ENCODE measurements at regions not wholly inside any gene's neighbourhood (a gene's known extent, or its start where the extent isn't known, plus 50 kb on each side); places are given as distances from the start of the nearest gene placed in this dataset.

GRCh38 chr10:1807924-1808323 lies 70.6 kb upstream of the ADARB2 start:
- Histone ChIP-seq H3K4me1 (no peaks in the 10 kb centered on the region), H3K9me3 (no peaks in the 10 kb centered on the region), H3K27me3 (no peaks in the 10 kb centered on the region), H3K4me3 (no peak overlapping the region), H3K27ac (no peak overlapping the region), H3K36me3 (no peaks in the 10 kb centered on the region)
- TF ChIP-seq, protein P1, sequence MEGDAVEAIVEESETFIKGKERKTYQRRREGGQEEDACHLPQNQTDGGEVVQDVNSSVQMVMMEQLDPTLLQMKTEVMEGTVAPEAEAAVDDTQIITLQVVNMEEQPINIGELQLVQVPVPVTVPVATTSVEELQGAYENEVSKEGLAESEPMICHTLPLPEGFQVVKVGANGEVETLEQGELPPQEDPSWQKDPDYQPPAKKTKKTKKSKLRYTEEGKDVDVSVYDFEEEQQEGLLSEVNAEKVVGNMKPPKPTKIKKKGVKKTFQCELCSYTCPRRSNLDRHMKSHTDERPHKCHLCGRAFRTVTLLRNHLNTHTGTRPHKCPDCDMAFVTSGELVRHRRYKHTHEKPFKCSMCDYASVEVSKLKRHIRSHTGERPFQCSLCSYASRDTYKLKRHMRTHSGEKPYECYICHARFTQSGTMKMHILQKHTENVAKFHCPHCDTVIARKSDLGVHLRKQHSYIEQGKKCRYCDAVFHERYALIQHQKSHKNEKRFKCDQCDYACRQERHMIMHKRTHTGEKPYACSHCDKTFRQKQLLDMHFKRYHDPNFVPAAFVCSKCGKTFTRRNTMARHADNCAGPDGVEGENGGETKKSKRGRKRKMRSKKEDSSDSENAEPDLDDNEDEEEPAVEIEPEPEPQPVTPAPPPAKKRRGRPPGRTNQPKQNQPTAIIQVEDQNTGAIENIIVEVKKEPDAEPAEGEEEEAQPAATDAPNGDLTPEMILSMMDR (IDR thresholded peaks at IDR 0.05), result no peak
- TF ChIP-seq POLR2A (IDR thresholded peaks at IDR 0.05), result no peak
- TF ChIP-seq POLR2AphosphoS5 (IDR thresholded peaks at IDR 0.05), result no peak
- no peak for TF ChIP-seq EP300 (IDR thresholded peaks at IDR 0.05)
- WGBS, result 91% methylated on average over 25 of the region's 25 CpGs
- DNase-seq (ENCODE audit: low spot score in 2 of 2), result no peak

GRCh38 chr10:1807196-1807595 lies 69.9 kb upstream of the ADARB2 start:
- Histone ChIP-seq H3K27ac (no peak overlapping the region), H3K36me3 (no peaks in the 10 kb centered on the region), H3K4me1 (no peaks in the 10 kb centered on the region), H3K27me3 (no peaks in the 10 kb centered on the region), H3K4me3 (no peak overlapping the region), H3K9me3 (no peaks in the 10 kb centered on the region)
- DNase-seq (ENCODE audit: low spot score in 2 of 2), result no peak
- TF ChIP-seq POLR2A (IDR thresholded peaks at IDR 0.05) (no peak), EP300 (IDR thresholded peaks at IDR 0.05) (no peak), POLR2AphosphoS5 (IDR thresholded peaks at IDR 0.05) (no peak)
- 85% methylated on average over 9 of the region's 9 CpGs for WGBS

DNA sequence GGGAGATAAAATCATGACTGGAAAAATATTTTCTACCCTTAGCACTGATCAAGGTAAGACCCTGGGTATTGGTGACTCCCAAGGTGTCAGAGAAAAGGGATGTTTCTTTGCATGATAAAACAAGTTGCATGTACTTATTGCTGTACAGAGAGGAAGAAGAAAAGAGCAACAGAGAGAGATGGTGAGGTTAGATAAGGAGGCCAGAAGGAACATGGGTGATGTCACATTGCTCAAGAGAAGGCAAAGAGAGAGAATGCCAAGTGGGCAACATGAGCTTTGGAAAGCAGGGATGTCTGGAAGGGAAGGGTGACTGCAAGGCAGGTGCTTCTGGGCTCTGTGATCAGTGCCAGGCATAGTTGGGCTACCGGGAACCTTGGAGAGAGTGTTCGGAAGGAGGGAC lies 65.1 kb upstream of the ADARB2 start:
- no peak overlapping the region for H3K4me3 ChIP-seq

DNA sequence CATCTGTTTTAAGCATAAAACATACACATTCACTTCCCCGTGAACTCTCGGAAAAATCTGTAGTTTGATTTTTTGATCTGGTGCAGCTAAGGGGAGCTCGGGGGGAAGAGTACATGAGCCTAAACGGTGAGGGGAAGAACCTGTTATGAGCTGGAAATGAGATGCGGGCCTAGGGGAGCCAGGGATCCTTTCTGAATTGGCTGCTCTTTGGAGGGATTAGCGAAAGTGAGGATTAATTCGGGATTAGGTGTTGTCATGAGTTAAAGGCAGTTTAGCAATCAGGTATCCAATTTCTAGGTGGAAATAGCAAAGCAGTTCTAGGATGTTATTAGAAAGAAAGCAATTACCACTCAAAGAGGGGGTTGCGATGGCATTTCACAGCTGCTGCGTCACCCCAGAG lies 51.1 kb upstream of the ADARB2 start:
- WGBS, result 67% methylated on average over 9 of the region's 9 CpGs
- no peaks in the 10 kb centered on the region for H3K27me3 ChIP-seq
- no peak overlapping the region for H3K27ac ChIP-seq
- no peak for TF ChIP-seq EP300 (IDR thresholded peaks at IDR 0.05)
- TF ChIP-seq, protein P1 (IDR thresholded peaks at IDR 0.05), result no peak
- no peak for TF ChIP-seq POLR2AphosphoS5 (IDR thresholded peaks at IDR 0.05)
- TF ChIP-seq POLR2A (IDR thresholded peaks at IDR 0.05), result no peak
- no peaks in the 10 kb centered on the region for H3K4me1 ChIP-seq
- no peak overlapping the region for H3K4me3 ChIP-seq
- no peaks in the 10 kb centered on the region for H3K36me3 ChIP-seq
- H3K9me3 ChIP-seq, result no peaks in the 10 kb centered on the region
- no peak for DNase-seq (ENCODE audit: low spot score in 2 of 2)

More for the DNA sequence above, 65.1 kb upstream of the ADARB2 start:
- no peak overlapping the region for H3K27ac ChIP-seq
- H3K27me3 ChIP-seq, result no peaks in the 10 kb centered on the region
- WGBS, result 87% methylated on average over 2 of the region's 2 CpGs
- no peaks in the 10 kb centered on the region for H3K4me1 ChIP-seq
- no peaks in the 10 kb centered on the region for H3K36me3 ChIP-seq
- no peak for DNase-seq (ENCODE audit: low spot score in 2 of 2)
- TF ChIP-seq POLR2AphosphoS5 (IDR thresholded peaks at IDR 0.05) (no peak), EP300 (IDR thresholded peaks at IDR 0.05) (no peak), POLR2A (IDR thresholded peaks at IDR 0.05) (no peak)
- TF ChIP-seq, protein P1 (IDR thresholded peaks at IDR 0.05), result no peak
- H3K9me3 ChIP-seq, result no peaks in the 10 kb centered on the region

Data from suprapubic skin (tissue), 4 donors.